Epithelial cell of proximal tubule (primary cell): ENCODE measurements at regions not wholly inside any gene's neighbourhood (a gene's known extent, or its start where the extent isn't known, plus 50 kb on each side); places are given as distances from the start of the nearest gene placed in this dataset.

Experiments used
- DNase-seq: peaks from one replicate; pipeline ENCODE4 v3.0.0-alpha.2; 2011; ENCODE audit warnings: low read depth
- H3K4me3 ChIP-seq: 2 replicates; pipeline ENCODE4 v1.5.1; 2011; ENCODE audit warnings: low read depth, mild to moderate bottlenecking, low read length
- CTCF ChIP-seq: conservative IDR thresholded peaks from 2 replicates; pipeline ENCODE4 v1.5.1; 2012; ENCODE audit warnings: low read depth, mild to moderate bottlenecking, low read length

GRCh38 chr5:130963798-130964197 is 201.3 kb downstream of the HINT1 start:
- no peak for DNase-seq
- no peak for TF ChIP-seq CTCF
- H3K4me3 ChIP-seq, result no peak overlapping the region

- no peak for DNase-seq
These were observed 207.9 kb downstream of the HINT1 start for GRCh38 chr5:130957151-130957550.

GRCh38 chr5:130955041-130955440 is 210.0 kb downstream of the HINT1 start:
- TF ChIP-seq CTCF, result no peak

More at GRCh38 chr5:130957151-130957550, 207.9 kb downstream of the HINT1 start:
- TF ChIP-seq CTCF, result no peak
- H3K4me3 ChIP-seq, result no peak overlapping the region

GRCh38 chr5:130954336-130954735 is 210.7 kb downstream of the HINT1 start:
- TF ChIP-seq CTCF, result no peak
- H3K4me3 ChIP-seq, result no peak overlapping the region
- DNase-seq, result no peak

More at GRCh38 chr5:130955041-130955440, 210.0 kb downstream of the HINT1 start:
- no peak for DNase-seq
- H3K4me3 ChIP-seq, result no peak overlapping the region

- H3K4me3 ChIP-seq, result no peak overlapping the region
- no peak for DNase-seq
- no peak for TF ChIP-seq CTCF
These were observed 226.0 kb downstream of the HINT1 start for GRCh38 chr5:130939059-130939458.

GRCh38 chr5:130937046-130937445 is 228.0 kb downstream of the HINT1 start:
- no peak for TF ChIP-seq CTCF
- H3K4me3 ChIP-seq, result no peak overlapping the region
- DNase-seq, result no peak

GRCh38 chr5:130923543-130924124 is 241.4 kb downstream of the HINT1 start:
- no peak for DNase-seq
- TF ChIP-seq CTCF, result no peak
- H3K4me3 ChIP-seq, result no peak overlapping the region
